Fibroblast of the conjunctiva (primary cell): ENCODE measurements at regions not wholly inside any gene's neighbourhood (a gene's known extent, or its start where the extent isn't known, plus 50 kb on each side); places are given as distances from the start of the nearest gene placed in this dataset.
"Not testable (repeated sequence)": the region's sequence is repeated elsewhere in the genome, so short reads cannot be mapped to it uniquely, and the experiment has no call there.

Experiments used
- DNase-seq: peaks from one replicate; pipeline ENCODE4 v3.0.0-alpha.2; 2010; ENCODE audit warnings: low read depth

DNA sequence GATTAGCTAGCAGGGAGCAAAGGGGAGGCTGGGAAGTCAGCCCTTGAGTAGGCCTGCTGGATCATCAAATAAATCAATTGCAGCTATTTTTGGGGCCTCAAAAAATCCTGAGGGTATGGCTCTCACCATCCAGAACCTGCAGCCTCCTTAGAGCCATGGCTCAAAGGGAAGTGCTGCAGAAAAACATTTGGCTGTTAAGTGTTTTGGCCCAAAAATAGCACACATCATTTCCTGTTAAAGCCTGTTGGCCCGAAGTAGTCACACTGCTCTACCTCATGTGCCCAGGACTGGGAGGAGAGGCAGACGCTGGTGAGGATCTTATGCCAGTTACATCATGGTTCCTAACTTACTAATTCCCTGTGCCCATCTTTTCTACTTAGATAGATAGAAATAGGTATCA, 176.8 kb upstream of the PLGLB1 start:
- DNase-seq: not testable (repeated sequence)

DNA sequence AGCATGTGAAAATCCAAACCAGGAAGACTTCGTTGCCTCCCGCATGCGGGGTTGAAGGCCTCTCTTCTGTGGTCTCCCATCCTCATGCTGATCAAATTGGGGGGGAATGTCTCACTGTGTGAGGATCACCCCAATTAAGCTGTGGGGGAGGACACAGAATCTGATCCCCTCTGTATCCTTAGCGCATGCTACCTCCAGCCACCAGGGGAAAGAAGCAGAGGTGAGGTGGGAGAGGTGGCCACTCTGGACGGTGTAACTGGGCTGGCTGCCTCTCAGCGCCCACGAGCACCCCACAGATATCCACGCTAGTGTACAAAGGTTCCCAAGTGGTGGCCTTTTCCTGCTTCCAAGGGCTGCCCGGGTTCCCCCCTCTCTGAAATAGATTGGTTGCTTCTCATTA, 177.6 kb upstream of the PLGLB1 start:
- DNase-seq: not testable (repeated sequence)

DNA sequence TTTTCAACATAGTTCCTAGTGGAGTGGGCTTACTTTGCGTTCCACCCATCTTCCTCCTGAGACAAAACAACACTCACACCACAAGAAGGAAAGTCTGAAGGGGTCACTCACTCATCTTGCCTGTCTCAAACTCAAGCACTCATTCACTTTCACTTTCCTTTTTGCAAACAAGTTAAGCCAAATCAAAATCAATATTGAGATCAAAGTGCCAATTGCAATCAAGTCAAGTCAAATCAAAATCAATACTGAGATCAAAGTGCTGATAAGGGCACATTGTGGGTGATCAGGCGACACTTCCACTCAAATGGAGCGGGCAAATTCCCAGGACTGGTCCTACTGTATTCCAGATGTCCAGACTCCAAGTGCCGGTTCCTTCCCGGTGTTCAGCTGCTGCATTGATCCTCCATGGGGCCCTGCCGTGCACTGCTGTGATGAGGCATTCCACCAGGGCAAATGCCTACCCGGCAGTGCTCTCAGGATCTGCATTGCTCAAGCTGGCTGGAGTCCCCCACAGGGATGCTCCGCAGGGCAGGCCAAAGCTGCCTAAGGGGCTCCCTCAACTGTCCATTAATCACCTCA, 183.0 kb upstream of the PLGLB1 start:
- DNase-seq: not testable (repeated sequence)

DNA sequence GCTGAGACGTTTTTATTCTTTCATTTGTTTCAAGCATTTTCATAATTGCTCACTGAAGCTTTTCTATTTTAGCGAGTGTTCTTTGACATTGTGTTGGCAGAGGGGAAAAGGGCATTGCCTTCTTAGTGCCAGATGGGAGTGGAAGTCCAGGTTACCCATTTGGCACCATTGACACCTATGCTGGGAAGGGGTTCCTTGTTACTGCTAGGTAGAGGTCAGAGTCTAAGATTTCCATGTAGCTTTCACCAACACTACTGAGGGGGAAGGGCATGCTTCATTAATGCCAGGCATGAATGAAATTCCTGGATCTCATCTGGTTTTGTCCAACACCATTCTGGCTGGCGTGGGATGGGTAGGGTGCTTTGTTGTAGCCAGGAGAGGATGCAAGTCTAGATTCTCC, 191.3 kb upstream of the PLGLB1 start:
- DNase-seq: not testable (repeated sequence)

DNA sequence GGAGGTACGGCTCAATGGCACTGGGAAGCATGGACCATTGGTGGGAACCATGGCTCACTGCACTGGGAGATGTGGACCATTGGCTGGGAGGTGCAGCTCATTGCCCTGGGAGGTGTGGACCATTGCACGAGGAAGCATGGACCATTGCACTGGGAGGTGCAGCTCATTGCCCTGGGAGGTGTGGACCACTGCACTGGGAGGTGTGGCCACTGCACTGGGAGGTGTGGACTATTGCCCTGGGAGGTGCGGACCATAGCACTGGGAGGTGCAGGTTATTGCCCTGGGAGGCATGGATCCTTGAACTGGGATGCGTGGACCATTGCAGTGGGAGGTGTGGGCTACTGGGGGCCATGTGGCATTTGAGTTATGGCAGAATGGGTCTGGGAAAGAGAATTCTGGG, 195.4 kb upstream of the PLGLB1 start:
- not testable (repeated sequence) for DNase-seq

DNA sequence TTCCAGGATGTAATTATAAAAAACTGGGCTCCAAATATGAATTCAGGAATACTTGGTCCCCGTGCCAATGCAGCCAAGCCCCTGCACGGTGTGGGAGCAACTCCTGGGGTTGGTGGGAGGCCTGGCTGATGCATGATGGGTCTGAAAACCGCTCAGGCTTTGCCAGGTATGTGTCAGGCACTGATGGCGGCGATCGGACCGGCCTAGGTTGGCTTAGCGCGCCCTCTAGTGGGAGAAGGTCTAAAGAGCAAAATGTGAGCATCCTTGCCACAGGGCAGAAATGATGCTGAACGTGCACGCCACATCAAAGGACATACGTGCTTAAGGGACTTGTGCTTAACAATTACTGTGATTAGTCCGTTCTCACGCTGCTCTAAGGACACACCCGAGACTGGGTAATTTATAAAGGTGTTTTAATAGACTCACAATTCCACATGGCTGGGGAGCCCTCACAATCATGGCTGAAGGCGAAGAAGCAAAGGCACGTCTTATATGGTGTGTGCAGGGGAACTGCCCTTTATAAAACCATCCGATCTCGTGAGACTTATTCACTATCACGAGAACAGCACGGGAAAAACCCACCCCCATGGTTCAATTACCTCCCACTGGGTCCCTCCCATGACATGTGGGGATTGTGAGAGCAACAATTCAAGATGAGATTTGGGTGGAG, 196.2 kb upstream of the PLGLB1 start:
- not testable (repeated sequence) for DNase-seq

DNA sequence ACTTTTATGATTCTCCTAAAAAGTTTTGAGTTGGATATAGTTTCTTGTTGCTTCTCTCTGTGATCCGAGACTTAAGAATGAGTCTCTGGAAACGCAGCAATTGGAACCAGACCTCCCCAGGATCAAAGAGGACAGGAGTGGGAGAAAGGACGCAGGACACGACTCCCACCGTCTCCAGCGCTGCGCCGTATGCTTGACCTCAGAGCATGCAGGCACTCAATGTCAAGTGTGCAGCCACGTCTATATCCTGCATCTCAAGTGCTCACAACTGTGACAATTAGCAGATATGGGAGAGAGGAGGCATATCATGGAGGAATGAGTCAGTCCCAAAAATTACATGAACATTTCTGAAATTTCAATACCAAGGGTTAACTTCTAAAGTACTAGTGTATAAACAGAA, 199.0 kb upstream of the PLGLB1 start:
- DNase-seq: not testable (repeated sequence)

DNA sequence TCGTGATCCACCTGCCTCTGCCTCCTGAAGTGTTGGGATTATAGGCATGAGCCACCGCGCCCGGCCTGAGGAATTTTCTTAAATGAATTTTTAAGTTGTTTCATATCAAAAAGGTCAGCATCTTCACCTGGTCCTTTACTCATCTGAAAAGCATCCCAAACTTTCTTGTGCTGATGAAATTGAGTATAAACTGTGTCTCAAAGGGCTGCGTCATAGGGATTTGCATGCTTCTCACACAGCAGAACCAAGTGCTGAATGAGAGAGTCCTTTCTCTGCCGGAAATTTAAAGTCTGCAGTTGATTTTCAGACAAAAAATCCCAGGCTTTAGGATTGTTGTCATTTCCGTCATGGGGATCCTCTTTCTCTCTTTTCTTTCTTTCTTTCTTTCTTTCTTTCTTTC, 200.5 kb upstream of the PLGLB1 start:
- peak; percentile 65 for DNase-seq

DNA sequence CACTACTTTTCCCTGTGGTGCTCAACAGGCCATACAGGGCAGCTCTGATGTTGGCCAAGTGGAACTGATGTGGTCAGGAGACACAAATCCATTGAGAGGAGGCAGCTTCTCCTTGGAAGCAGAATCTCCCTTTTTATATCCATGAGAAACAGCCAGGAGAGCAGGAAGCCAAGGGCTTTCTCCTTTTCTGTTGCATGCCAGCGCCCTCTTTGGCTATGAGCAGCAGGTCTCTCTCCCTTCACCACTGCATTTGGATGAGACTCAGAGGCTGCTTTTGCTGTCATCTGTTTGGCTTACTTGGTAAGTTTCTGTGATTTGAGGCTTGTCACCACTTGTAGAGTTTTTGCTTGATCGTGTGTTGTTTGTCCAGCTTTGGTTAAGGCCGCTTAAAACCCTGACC, 202.2 kb upstream of the PLGLB1 start:
- DNase-seq: not testable (repeated sequence)

DNA sequence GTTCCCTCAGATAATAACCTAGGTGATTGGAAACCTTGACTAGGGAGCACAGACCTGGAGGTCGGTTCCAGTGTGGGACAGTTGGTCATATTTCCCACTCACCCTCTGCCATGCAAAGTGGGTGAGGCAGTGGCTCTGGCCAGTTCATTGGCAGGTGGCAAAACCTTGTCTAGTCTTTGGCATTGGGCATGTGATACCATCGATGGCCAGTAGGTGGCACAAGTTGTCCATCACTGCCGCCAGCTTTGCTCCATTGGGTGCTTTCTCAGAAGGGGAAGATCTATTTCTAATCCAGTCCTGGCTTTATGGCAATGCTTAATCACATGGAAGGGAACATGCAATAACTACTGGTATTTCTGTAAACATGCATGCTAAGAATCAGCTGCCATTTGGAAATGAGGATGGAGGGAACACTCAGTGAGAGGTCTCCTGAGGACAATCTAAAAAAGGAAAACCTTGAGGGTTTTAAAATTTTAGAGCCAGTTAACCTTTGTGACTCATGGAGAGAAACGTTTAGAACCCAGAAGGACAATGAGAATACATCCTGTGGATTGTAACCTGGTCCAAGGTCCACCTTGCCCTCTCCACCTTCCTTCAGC, 207.5 kb upstream of the PLGLB1 start:
- DNase-seq: peak; percentile 58

DNA sequence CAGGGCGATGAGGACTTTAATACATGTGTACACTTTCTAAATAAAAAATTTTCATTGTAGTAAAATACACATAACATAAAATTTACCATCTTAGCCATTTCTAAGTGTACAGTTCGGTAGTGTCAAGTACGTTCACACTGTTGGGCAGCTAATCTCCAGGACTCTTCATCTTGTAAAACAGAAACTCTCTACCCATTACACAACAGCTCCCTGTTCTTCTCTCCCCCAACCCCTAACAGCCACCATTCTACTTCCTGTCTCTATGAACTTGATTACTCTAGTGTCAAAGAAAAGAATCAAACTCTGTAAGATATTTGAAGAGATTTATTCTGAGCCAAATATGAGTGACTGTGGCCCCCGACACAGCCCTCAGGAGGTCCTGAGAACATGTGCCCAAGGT, 208.3 kb upstream of the PLGLB1 start:
- DNase-seq: not testable (repeated sequence)

DNA sequence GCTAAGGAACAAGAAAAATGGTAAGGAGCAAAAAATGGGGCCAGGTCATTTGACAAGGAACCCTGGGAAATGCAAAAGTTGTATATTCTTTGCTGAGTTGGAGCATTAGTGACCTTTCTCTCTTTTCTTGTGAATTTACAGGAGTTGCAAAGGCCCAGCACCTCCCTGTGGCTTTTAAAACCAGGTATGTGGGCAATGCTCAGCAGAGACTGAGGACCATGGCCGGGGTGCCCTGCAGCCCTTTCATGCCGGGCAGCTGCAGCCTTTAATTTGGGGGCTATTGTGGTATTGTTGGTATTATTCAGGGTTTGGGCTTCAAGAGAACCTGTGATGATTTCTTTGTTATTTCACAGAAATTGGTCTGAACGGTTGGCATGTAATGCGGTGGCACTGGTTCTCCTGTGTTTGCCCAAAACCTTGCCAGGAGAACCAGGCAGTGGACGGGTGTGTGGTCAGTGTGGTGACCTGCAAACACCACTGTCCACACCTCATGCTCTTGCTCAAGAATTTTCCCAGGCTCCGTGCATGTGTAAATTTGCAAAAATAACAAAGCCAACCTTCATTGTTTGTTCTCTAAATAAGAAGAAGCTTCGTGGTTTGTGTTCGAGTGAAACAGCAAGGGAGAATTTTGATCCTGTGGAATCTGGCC, 213.8 kb upstream of the PLGLB1 start:
- not testable (repeated sequence) for DNase-seq

DNA sequence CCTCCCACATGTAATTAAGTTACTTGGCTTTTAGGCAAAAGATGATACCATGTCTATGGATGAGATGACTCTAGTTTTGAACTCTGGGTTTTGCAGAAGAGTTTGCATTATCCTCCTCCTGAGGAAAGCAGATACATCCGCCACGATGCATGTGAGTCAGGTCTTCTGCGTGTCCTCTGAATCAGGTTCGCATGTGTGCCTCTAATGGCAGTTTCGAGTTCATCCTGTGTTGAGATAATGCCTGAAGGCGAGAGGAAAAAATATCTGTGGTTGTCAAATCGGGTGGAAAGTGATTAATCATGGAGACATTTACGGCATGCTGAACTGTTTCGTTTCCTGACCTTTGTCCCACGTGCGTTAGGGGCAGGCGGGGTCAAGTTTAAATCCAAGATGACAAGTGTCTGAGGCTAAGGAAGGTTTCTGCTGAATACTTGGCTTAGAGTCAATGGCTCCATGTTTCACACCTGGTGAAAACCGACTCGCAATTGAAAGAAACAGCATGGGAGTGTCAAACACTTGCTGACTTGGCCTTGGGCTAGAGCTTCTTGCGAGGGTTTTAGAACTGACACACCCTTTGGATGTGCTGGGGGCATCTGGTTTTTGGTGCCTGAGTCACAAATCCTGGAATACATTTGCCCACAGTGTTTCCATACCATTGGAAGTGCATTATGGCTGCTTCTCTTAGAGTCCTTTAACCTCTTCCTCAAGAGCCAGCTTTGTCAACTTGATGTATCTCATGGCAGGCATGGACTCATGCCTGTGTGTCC, 216.1 kb upstream of the PLGLB1 start:
- not testable (repeated sequence) for DNase-seq

DNA sequence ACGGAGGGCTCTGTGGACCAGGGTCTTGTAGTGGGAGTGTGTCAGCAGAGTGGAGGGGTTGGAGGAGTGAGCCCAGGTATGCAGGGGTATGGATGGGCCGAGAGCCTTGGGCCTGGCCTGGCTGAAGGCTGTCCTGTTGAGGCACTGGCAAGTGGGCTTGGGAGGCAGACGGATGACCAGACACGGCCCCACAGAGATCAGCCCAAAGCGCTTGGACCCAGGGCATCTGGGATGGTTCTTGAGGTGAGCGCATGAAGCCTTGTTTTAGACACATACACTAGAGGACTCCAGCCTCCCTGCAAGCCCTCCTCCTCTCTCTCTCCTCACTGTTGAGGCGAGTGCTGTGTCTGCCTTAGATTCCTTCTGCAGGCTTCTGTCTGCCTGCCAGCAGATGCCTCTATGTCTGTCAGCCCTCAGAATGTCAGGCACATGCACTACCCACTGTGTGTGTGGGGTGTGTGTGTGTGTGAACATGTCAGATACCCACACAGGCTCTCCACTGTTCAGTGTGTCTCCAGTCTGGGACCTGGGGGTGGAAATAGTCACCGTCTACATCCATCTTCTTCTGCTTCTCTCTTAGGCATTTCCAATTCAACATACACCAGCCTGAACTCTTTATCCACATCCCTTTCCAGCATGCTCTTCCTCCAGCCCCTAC, 218.0 kb upstream of the PLGLB1 start:
- DNase-seq: not testable (repeated sequence)

DNA sequence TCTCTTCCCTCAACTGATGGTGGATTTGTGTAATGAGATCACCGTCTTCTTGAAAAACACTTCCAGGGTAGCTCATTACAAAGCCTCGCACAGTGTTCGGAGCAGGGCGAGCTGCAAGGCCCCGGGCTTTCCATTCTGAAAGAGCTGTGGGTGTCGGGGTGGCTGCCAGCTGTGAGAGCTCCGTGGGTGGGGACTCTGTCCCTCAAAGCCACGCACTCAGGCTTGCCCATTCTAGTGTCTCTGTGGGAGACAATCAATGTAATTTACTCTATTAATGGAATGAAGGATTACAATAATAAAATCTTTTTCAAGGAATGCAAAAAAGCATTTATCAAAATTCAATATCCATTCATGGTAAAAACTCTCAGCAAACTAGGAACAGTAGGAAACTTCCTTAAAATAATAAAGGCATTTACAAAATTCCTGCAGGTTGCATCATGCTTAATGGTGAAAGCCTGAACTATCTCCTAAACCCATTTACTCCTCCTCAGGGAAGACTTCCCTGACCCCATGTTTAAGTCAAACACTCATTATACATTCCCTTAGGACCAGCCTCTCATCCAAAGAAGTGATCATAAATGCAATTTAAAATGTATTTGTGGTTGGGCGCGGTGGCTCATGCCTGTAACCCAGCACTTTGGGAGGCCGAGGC, 224.5 kb upstream of the PLGLB1 start:
- not testable (repeated sequence) for DNase-seq

DNA sequence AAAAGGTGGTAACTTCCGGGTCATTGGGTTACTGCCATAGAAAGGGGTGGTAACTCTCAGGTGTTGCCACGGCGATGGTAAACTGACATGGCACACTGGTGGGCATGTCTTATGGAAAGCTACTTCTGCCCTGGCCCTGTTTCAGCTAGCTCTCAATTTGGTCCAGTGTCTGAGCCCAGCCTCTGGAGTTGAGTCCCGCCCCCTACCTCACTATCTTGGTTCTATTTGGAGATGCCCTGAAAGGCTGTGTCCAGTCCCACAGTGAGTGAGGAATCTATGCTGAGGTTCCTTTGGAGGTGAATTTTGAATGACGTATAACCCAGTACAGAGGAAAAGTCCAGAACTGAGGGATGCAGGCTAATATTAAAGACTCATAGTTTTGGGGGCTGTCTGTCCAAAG, 230.4 kb upstream of the PLGLB1 start:
- not testable (repeated sequence) for DNase-seq

DNA sequence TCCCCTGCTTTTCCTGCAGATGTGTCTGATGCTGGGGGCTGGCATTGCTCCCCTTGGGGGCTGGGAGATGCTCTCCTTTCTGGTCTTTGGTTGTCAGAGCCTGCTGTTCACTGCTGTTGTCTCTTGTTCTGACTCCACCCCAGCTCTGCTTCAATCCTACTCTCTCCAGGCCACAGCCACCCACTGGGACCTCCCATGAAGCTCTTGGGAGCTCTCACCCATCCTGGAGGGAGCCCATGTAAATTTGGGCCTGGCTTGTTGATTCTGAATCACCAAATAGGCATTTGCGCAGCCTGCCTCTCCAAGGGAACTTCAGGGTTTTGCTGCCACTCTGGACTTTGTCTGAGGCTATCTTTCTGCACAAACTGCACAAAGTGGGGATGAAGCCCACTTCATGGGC, 232.9 kb upstream of the PLGLB1 start:
- DNase-seq: not testable (repeated sequence)

DNA sequence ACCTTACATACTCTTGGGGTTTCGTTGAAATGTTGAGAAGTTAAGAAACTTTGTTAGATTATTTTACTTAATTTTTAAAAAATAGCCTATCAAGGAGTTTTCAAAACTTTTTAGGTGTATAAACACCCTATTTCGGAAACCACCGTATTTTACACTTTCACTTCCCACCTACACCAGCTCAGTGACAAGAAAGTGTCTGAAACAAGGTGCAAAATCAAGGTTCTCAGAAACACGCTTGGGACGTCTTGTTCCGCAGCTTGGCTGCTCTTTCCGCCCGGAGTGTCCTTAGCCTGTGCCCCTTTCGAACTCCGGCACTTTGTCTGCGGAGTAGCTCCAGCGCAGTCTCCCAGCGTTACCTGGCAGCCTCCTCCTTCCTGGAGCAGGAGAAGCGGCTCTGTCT, 233.8 kb upstream of the PLGLB1 start:
- DNase-seq: not testable (repeated sequence)

DNA sequence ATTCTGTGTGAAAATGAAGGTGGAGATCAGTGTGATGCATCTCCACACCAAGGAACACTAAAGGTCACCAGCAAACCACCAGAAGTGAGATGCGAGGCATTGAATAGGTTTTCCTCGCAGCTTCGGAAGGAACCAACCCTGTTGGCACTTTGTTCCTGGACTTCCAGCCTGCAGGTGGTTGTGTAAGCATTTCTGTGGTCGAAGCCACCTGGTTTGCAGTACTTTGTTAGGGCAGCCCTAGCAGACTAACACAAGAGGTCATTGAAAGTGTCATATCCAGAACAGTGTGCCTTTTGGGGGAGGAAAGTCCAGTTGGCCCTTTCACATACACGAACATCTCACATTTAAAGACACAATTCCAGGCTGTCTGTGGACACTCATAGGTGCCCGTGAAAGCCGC, 237.2 kb upstream of the PLGLB1 start:
- not testable (repeated sequence) for DNase-seq

DNA sequence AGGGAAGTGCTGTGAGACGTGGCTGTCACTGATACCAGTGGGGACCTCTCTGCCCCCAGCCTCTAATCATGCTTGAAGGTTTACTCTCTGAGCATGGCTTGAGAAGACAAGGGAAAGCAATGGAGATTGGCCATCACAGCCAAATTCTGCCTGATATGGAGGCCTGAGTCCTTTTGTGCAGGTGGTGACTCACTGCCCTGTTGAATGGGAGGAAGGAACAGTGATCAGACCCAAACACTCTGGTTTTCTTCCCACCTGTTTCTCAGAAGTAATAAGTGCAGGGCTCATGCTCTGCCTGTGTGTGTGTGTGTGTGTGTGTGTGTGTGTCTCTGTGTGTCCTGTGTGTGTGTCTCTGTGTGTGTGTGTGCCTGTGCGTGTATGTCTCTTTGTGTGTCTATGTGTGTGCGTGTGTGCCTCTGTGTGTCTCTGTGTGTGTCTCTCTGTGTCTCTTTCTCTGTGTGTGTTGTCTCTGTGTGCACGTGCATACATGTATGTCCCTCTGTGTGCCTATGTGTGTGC, 240.6 kb upstream of the PLGLB1 start:
- DNase-seq: not testable (repeated sequence)
